Osteoblast (primary cell): ENCODE measurements at regions not wholly inside any gene's neighbourhood (a gene's known extent, or its start where the extent isn't known, plus 50 kb on each side); places are given as distances from the start of the nearest gene placed in this dataset.

Experiments used
- DNase-seq: peaks from one replicate; pipeline ENCODE4 v3.0.0; 2011; ENCODE audit warnings: low spot score, mixed read lengths; ENCODE audit not compliant: insufficient read length; ENCODE audit errors: missing footprints
- H2AFZ ChIP-seq: 2 replicates; pipeline ENCODE4 v1.6.0; 2011; ENCODE audit warnings: mild to moderate bottlenecking, low read length
- H3K27ac ChIP-seq: 2 replicates; pipeline ENCODE4 v1.5.1; 2011; ENCODE audit warnings: mild to moderate bottlenecking, low read depth, low read length, moderate library complexity
- H3K27me3 ChIP-seq: 2 replicates; pipeline ENCODE4 v1.6.0; 2012; ENCODE audit warnings: mild to moderate bottlenecking, control low read depth, inconsistent platforms, low read length, moderate library complexity; ENCODE audit not compliant: insufficient read depth
- H3K36me3 ChIP-seq: 2 replicates; pipeline ENCODE4 v1.5.1; 2011; ENCODE audit warnings: mild to moderate bottlenecking, low read length, control low read depth, moderate library complexity; ENCODE audit not compliant: insufficient read depth
- H3K4me1 ChIP-seq: 2 replicates; pipeline ENCODE4 v1.5.1; 2011; ENCODE audit warnings: mild to moderate bottlenecking, low read length, control low read depth, moderate library complexity; ENCODE audit not compliant: insufficient read depth
- H3K4me2 ChIP-seq: 2 replicates; pipeline ENCODE4 v1.6.0; 2011; ENCODE audit warnings: mild to moderate bottlenecking, low read length; ENCODE audit not compliant: insufficient read depth
- H3K4me3 ChIP-seq: fragments of 200-600 bp; sonication (generic); 3 replicates; pipeline ENCODE4 v1.5.1; 2012; ENCODE audit warnings: mild to moderate bottlenecking, low read length, inconsistent platforms; ENCODE audit not compliant: insufficient read depth
- H3K79me2 ChIP-seq: 2 replicates; pipeline ENCODE4 v1.6.0; 2012; ENCODE audit warnings: mild to moderate bottlenecking, low read length, control low read depth, inconsistent platforms; ENCODE audit not compliant: insufficient read depth
- H3K9me3 ChIP-seq: 2 replicates; pipeline ENCODE4 v1.5.1; 2011; ENCODE audit warnings: low read depth, low read length, control low read depth
- H4K20me1 ChIP-seq: 2 replicates; pipeline ENCODE4 v1.6.0; 2012; ENCODE audit warnings: mild to moderate bottlenecking, low read length, control low read depth; ENCODE audit not compliant: insufficient read depth
- CTCF ChIP-seq: IDR thresholded peaks from 2 replicates; pipeline ENCODE4 v1.5.1; 2011; ENCODE audit warnings: mild to moderate bottlenecking, low read depth, low read length, moderate library complexity; ENCODE audit errors: extremely low read depth

GRCh38 chr4:58477950-58478349 is 1367.8 kb upstream of the IGFBP7 start:
- H4K20me1 ChIP-seq: no peaks in the 10 kb centered on the region
- H3K36me3 ChIP-seq: no peaks in the 10 kb centered on the region
- no peaks in the 10 kb centered on the region for H3K79me2 ChIP-seq
- no peaks in the 10 kb centered on the region for H3K27me3 ChIP-seq
- no peak overlapping the region for H3K4me2 ChIP-seq
- no peak overlapping the region for H3K4me3 ChIP-seq
- no peak overlapping the region for H2AFZ ChIP-seq
- no peaks in the 10 kb centered on the region for H3K4me1 ChIP-seq
- H3K9me3 ChIP-seq: no peaks in the 10 kb centered on the region
- no peak for TF ChIP-seq CTCF
- no peak overlapping the region for H3K27ac ChIP-seq
- DNase-seq: no peak

- no peaks in the 10 kb centered on the region for H3K79me2 ChIP-seq
- H3K4me2 ChIP-seq: no peak overlapping the region
- no peak overlapping the region for H2AFZ ChIP-seq
- no peaks in the 10 kb centered on the region for H3K9me3 ChIP-seq
- H3K36me3 ChIP-seq: no peaks in the 10 kb centered on the region
- DNase-seq: no peak
- H3K27me3 ChIP-seq: no peaks in the 10 kb centered on the region
- no peak overlapping the region for H3K27ac ChIP-seq
- H3K4me3 ChIP-seq: no peak overlapping the region
- no peaks in the 10 kb centered on the region for H3K4me1 ChIP-seq
- TF ChIP-seq CTCF: no peak
- H4K20me1 ChIP-seq: no peaks in the 10 kb centered on the region
Measured at GRCh38 chr4:58477513-58477912, 1367.3 kb upstream of the IGFBP7 start.

- Histone ChIP-seq H4K20me1 (no peaks in the 10 kb centered on the region), H3K4me2 (no peak overlapping the region), H3K4me3 (no peak overlapping the region), H3K4me1 (no peaks in the 10 kb centered on the region), H3K27ac (no peak overlapping the region), H2AFZ (no peak overlapping the region), H3K36me3 (no peaks in the 10 kb centered on the region), H3K79me2 (no peaks in the 10 kb centered on the region), H3K27me3 (no peaks in the 10 kb centered on the region), H3K9me3 (no peaks in the 10 kb centered on the region)
- no peak for TF ChIP-seq CTCF
- DNase-seq: no peak
Measured at GRCh38 chr4:58475097-58475496, 1364.9 kb upstream of the IGFBP7 start.

- Histone ChIP-seq H3K9me3 (no peaks in the 10 kb centered on the region), H3K27ac (no peak overlapping the region), H3K79me2 (no peaks in the 10 kb centered on the region), H3K4me3 (no peak overlapping the region), H3K36me3 (no peaks in the 10 kb centered on the region), H3K27me3 (no peaks in the 10 kb centered on the region), H3K4me1 (no peaks in the 10 kb centered on the region), H2AFZ (no peak overlapping the region), H3K4me2 (no peak overlapping the region), H4K20me1 (no peaks in the 10 kb centered on the region)
- no peak for TF ChIP-seq CTCF
- DNase-seq: no peak
Measured at GRCh38 chr4:58465031-58465430, 1354.8 kb upstream of the IGFBP7 start.
